ENCODE measurements at regions not wholly inside any gene's neighbourhood (a gene's known extent, or its start where the extent isn't known, plus 50 kb on each side); places are given as distances from the start of the nearest gene placed in this dataset.

GRCh38 chr6:144335311-144335861 lies 50.3 kb downstream of the UTRN start:
- intact Hi-C loops (cut with micrococcal nuclease; ENCODE audit: unreplicated experiment), result no loop called here
- H3K4me1 ChIP-seq (ENCODE audit: control insufficient read depth, insufficient read depth, low read length), result peaks cover 14% of the 10 kb centered on the region
- ATAC-seq (0 out of 2 replicates have a peak, but pooled peaks have one; percentile 14), DNase-seq (ENCODE audit: low read depth, low spot score) (no peak)
- ChIA-PET CTCF (no interaction called here), POLR2A (no interaction called here)
- in situ Hi-C loops (cut with HindIII; ENCODE audit: low pct_unique_long_range_greater_than_20kb, low sequenced_read_pairs), result no loop called here
- no peaks in the 10 kb centered on the region for H3K36me3 ChIP-seq (ENCODE audit: control insufficient read depth, insufficient read depth, low read length)
- no peaks in the 10 kb centered on the region for H3K27me3 ChIP-seq (ENCODE audit: control insufficient read depth, insufficient read depth, low read length)
- no TSS peak for BruUV-seq (replicated peaks)
- no peak overlapping the region for H3K27ac ChIP-seq (ENCODE audit: low read length)
- no peak for TF ChIP-seq SIN3A (IDR thresholded peaks at IDR 0.05; ENCODE audit: borderline replicate concordance, insufficient read depth, low read depth, low read length)
- no peak for TF ChIP-seq CTCF (IDR thresholded peaks at IDR 0.05)
- TF ChIP-seq POLR2AphosphoS5 (IDR thresholded peaks at IDR 0.05; ENCODE audit: low read depth, low read length), result no peak
- TF ChIP-seq REST (IDR thresholded peaks at IDR 0.05; ENCODE audit: insufficient read depth in 1 of 2, low read depth in 2 of 2, low read length in 1 of 2), result no peak
- no peak for TF ChIP-seq TCF7L2 (IDR thresholded peaks at IDR 0.05; ENCODE audit: low read depth, low read length)
- no peak overlapping the region for H3K4me3 ChIP-seq (ENCODE audit: low read depth in 2 of 2, low read length in 2 of 2)
- H3K9me3 ChIP-seq (ENCODE audit: control insufficient read depth, insufficient read depth, low read depth, low read length), result no peaks in the 10 kb centered on the region

GRCh38 chr6:144335914-144336313 lies 50.8 kb downstream of the UTRN start:
- in situ Hi-C loops (cut with HindIII; ENCODE audit: low pct_unique_long_range_greater_than_20kb, low sequenced_read_pairs) (no loop called here), intact Hi-C loops (cut with micrococcal nuclease; ENCODE audit: unreplicated experiment) (no loop called here)
- H3K4me1 ChIP-seq (ENCODE audit: control insufficient read depth, insufficient read depth, low read length), result peaks cover 19% of the 10 kb centered on the region
- no peaks in the 10 kb centered on the region for H3K9me3 ChIP-seq (ENCODE audit: control insufficient read depth, insufficient read depth, low read depth, low read length)
- ChIA-PET CTCF (no interaction called here), POLR2A (no interaction called here)
- TF ChIP-seq CTCF (IDR thresholded peaks at IDR 0.05) (no peak), TCF7L2 (IDR thresholded peaks at IDR 0.05; ENCODE audit: low read depth, low read length) (no peak), REST (IDR thresholded peaks at IDR 0.05; ENCODE audit: insufficient read depth in 1 of 2, low read depth in 2 of 2, low read length in 1 of 2) (no peak), POLR2AphosphoS5 (IDR thresholded peaks at IDR 0.05; ENCODE audit: low read depth, low read length) (no peak)
- no TSS peak for BruUV-seq (replicated peaks)
- ATAC-seq (no peak), DNase-seq (ENCODE audit: low read depth, low spot score) (no peak)
- H3K36me3 ChIP-seq (ENCODE audit: control insufficient read depth, insufficient read depth, low read length), result no peaks in the 10 kb centered on the region
- no peak overlapping the region for H3K27ac ChIP-seq (ENCODE audit: low read length)
- H3K4me3 ChIP-seq (ENCODE audit: low read depth in 2 of 2, low read length in 2 of 2), result no peak overlapping the region
- no peaks in the 10 kb centered on the region for H3K27me3 ChIP-seq (ENCODE audit: control insufficient read depth, insufficient read depth, low read length)
